Hepatocyte (in vitro differentiated cells): ENCODE measurements at regions not wholly inside any gene's neighbourhood (a gene's known extent, or its start where the extent isn't known, plus 50 kb on each side); places are given as distances from the start of the nearest gene placed in this dataset.

ENCODE experiments used
- CTCF ChIP-seq: fragments of 200-600 bp; sonication (generic); IDR thresholded peaks from 2 replicates; pipeline ENCODE4 v1.5.1; 2016; ENCODE audit warnings: antibody characterized with exemption, mild to moderate bottlenecking; ENCODE audit not compliant: poor library complexity
- EZH2phosphoT487 ChIP-seq: fragments of 200-600 bp; sonication (generic); IDR thresholded peaks from one replicate; pipeline ENCODE4 v1.6.1; 2018; ENCODE audit warnings: antibody characterized with exemption, mild to moderate bottlenecking, low read depth, moderate library complexity; ENCODE audit not compliant: unreplicated experiment, severe bottlenecking

- TF ChIP-seq CTCF: no peak
- no peak for TF ChIP-seq EZH2phosphoT487
These were observed 665.6 kb downstream of the C12orf50 start for GRCh38 chr12:87363497-87364084.
